DMS 273 treated with DMSO at 0.1 percent for 48 hours (cell line): ENCODE measurements at regions not wholly inside any gene's neighbourhood (a gene's known extent, or its start where the extent isn't known, plus 50 kb on each side); places are given as distances from the start of the nearest gene placed in this dataset.
A peak's percentile ranks its signal among the peaks of the same experiment; 100 is the strongest.

Experiments used
- DNase-seq: peaks from one replicate; lab custom pipeline; 2025; lab: John Stamatoyannopoulos, UW

- no peak for DNase-seq
Observed at GRCh38 chr6:40265615-40266014, 321.5 kb downstream of the LRFN2 start.

- DNase-seq, result no peak
Observed at GRCh38 chr6:40263970-40264369, 323.2 kb downstream of the LRFN2 start.

GRCh38 chr6:40262363-40262762 is 324.8 kb downstream of the LRFN2 start:
- no peak for DNase-seq

GRCh38 chr6:40258531-40258930 is 324.3 kb upstream of the MOCS1 start:
- DNase-seq, result no peak

- no peak for DNase-seq
Observed at GRCh38 chr6:40256831-40257230, 322.6 kb upstream of the MOCS1 start.

- no peak for DNase-seq
Observed at GRCh38 chr6:40256224-40256623, 322.0 kb upstream of the MOCS1 start.

- no peak for DNase-seq
Observed at GRCh38 chr6:40253420-40253819, 319.2 kb upstream of the MOCS1 start.

- no peak for DNase-seq
Observed at GRCh38 chr6:40252531-40253258, 318.4 kb upstream of the MOCS1 start.

GRCh38 chr6:40251637-40252300 is 317.5 kb upstream of the MOCS1 start:
- DNase-seq, result peak; percentile 34

GRCh38 chr6:40249935-40250334 is 315.7 kb upstream of the MOCS1 start:
- no peak for DNase-seq

GRCh38 chr6:40247516-40248115 is 313.4 kb upstream of the MOCS1 start:
- no peak for DNase-seq

GRCh38 chr6:40244699-40245098 is 310.4 kb upstream of the MOCS1 start:
- DNase-seq, result no peak

GRCh38 chr6:40232698-40233097 is 298.4 kb upstream of the MOCS1 start:
- no peak for DNase-seq

- no peak for DNase-seq
Observed at GRCh38 chr6:40227735-40228134, 293.5 kb upstream of the MOCS1 start.

GRCh38 chr6:40222354-40222753 is 288.1 kb upstream of the MOCS1 start:
- no peak for DNase-seq

- no peak for DNase-seq
Observed at GRCh38 chr6:40219799-40220198, 285.5 kb upstream of the MOCS1 start.

- DNase-seq, result no peak
Observed at GRCh38 chr6:40210628-40211056, 276.4 kb upstream of the MOCS1 start.

GRCh38 chr6:40205801-40206200 is 271.5 kb upstream of the MOCS1 start:
- no peak for DNase-seq

GRCh38 chr6:40205004-40205403 is 270.7 kb upstream of the MOCS1 start:
- no peak for DNase-seq

- no peak for DNase-seq
Observed at GRCh38 chr6:40197371-40197770, 263.1 kb upstream of the MOCS1 start.

GRCh38 chr6:40196135-40196518 is 261.9 kb upstream of the MOCS1 start:
- DNase-seq, result no peak

GRCh38 chr6:40195428-40196134 is 261.3 kb upstream of the MOCS1 start:
- no peak for DNase-seq
